K562 (cell line): ENCODE measurements at regions not wholly inside any gene's neighbourhood (a gene's known extent, or its start where the extent isn't known, plus 50 kb on each side); places are given as distances from the start of the nearest gene placed in this dataset.

Experiments used
- BCOR ChIP-seq: fragments of 450-650 bp; IDR thresholded peaks from 2 replicates; pipeline ENCODE4 v1.6.1; 2016
- JUND ChIP-seq, 2 experiments: IDR thresholded peaks; 2 replicates in 1 of 2; 3 replicates in 1 of 2; pipeline ENCODE4 v1.6.1; 2011; ENCODE audit warnings: borderline replicate concordance in 2 of 2, low read depth in 2 of 2, low read length in 2 of 2, improper control_type of control experiment in 1 of 2, missing biosample characterization in 1 of 2, missing genetic modification characterization in 1 of 2, missing genetic modification reagents in 1 of 2
- KLF16 ChIP-seq: IDR thresholded peaks from 2 replicates; pipeline ENCODE4 v1.6.1; 2016; ENCODE audit warnings: antibody characterized with exemption
- NFE2L1 ChIP-seq: fragments of 450-650 bp; IDR thresholded peaks from 2 replicates; pipeline ENCODE4 v1.6.1; 2016; ENCODE audit warnings: missing genetic modification characterization, low read depth, mild to moderate bottlenecking, missing compliant biosample characterization, moderate library complexity, borderline replicate concordance
- POLR2A ChIP-seq: fragments of 450-650 bp; conservative IDR thresholded peaks from 2 replicates; pipeline ENCODE4 v1.6.1; 2016
- SNIP1 ChIP-seq: fragments of 450-650 bp; IDR thresholded peaks from 2 replicates; pipeline ENCODE4 v1.7.1; 2017; ENCODE audit warnings: low read depth, mild to moderate bottlenecking
- STAG1 ChIP-seq: sonication (generic); formaldehyde crosslinking; IDR thresholded peaks from 2 replicates; pipeline ENCODE4 v1.5.0; 2020; ENCODE audit warnings: missing genetic modification reagents, borderline replicate concordance
- STAT5B ChIP-seq: fragments of 250-450 bp; sonication (Bioruptor Pico); IDR thresholded peaks from 2 replicates; pipeline ENCODE4 v1.8.0; 2021; ENCODE audit warnings: mild to moderate bottlenecking, inconsistent platforms
- ZNF512 ChIP-seq: IDR thresholded peaks from 2 replicates; pipeline ENCODE4 v1.6.1; 2016; ENCODE audit warnings: missing genetic modification characterization, missing compliant biosample characterization
- ZNF79 ChIP-seq: fragments of 250-450 bp; sonication (Bioruptor Pico); IDR thresholded peaks from 2 replicates; pipeline ENCODE4 v1.4.0; 2020; ENCODE audit warnings: low read depth, mild to moderate bottlenecking, moderate library complexity
- TF ChIP-seq, protein P1 (sequence below), 3 experiments: IDR thresholded peaks in 2 of 3; conservative IDR thresholded peaks in 1 of 3; 2 replicates each; pipeline ENCODE4 v1.5.1; 2011 to 2012; ENCODE audit warnings: low read length in 3 of 3, mild to moderate bottlenecking in 3 of 3, control low read depth in 2 of 3, improper control_type of control experiment in 1 of 3, inconsistent platforms in 1 of 3, low read depth in 1 of 3, mixed read lengths in 1 of 3, moderate library complexity in 1 of 3; ENCODE audit not compliant: insufficient read depth in 2 of 3

DNA sequence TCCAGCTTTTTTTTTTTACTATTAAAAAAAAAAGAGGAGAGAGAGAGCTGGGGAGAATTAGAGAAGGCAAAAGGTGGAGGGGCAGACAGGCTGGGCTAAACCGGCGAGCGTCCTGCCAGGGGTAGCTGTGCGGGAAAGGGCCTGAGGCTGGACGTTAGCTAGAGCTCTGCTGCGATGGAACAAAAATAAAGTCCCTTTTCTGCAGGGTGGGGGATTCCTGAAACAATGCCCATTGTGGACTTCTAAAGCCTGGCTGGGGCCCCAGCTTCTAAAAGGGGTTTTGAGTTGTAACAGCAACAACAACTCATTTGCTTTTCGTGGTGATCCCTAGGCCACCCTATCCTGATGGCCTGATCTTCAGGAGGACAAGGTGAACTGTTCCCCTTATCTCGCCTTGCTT, 311.7 kb downstream of the FBXW7 start:
- TF ChIP-seq JUND (IDR thresholded peaks at IDR 0.05; ENCODE audit: borderline replicate concordance, low read depth, low read length) (no peak), JUND (tag; IDR thresholded peaks at IDR 0.05; ENCODE audit: borderline replicate concordance, low read depth, low read length) (no peak), BCOR (no peak), STAT5B (CRISPR knock-in tag) (no peak), KLF16 (no peak), ZNF512 (tag) (no peak), NFE2L1 (no peak), STAG1 (no peak), POLR2A (no peak), ZNF79 (no peak), SNIP1 (no peak)
- TF ChIP-seq, protein P1, sequence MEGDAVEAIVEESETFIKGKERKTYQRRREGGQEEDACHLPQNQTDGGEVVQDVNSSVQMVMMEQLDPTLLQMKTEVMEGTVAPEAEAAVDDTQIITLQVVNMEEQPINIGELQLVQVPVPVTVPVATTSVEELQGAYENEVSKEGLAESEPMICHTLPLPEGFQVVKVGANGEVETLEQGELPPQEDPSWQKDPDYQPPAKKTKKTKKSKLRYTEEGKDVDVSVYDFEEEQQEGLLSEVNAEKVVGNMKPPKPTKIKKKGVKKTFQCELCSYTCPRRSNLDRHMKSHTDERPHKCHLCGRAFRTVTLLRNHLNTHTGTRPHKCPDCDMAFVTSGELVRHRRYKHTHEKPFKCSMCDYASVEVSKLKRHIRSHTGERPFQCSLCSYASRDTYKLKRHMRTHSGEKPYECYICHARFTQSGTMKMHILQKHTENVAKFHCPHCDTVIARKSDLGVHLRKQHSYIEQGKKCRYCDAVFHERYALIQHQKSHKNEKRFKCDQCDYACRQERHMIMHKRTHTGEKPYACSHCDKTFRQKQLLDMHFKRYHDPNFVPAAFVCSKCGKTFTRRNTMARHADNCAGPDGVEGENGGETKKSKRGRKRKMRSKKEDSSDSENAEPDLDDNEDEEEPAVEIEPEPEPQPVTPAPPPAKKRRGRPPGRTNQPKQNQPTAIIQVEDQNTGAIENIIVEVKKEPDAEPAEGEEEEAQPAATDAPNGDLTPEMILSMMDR (IDR thresholded peaks at IDR 0.05 in 2 of 3, conservative IDR thresholded peaks at IDR 0.05 in 1 of 3; ENCODE audit: insufficient read depth in 2 of 3, low read depth in 1 of 3, low read length in 3 of 3) = no peak
